Dendritic cell treated with granulocyte-macrophage colony-stimulating factor and Interleukin-4, amounts not matched to agents 40 ng/mL and 50 ng/mL, for 4 days (primary cell): ENCODE measurements at regions not wholly inside any gene's neighbourhood (a gene's known extent, or its start where the extent isn't known, plus 50 kb on each side); places are given as distances from the start of the nearest gene placed in this dataset.

Experiments
- H3K27ac Mint-ChIP-seq: one replicate; pipeline ENCODE4 v1.8.0; 2022; ENCODE audit warnings: mild to moderate bottlenecking, mixed read lengths
- H3K27me3 Mint-ChIP-seq: one replicate; pipeline ENCODE4 v1.8.0; 2022; ENCODE audit warnings: mild to moderate bottlenecking, mixed read lengths
- H3K36me3 Mint-ChIP-seq: one replicate; pipeline ENCODE4 v1.8.0; 2022; ENCODE audit warnings: low read depth, mixed read lengths
- H3K4me1 Mint-ChIP-seq: one replicate; pipeline ENCODE4 v1.8.0; 2022; ENCODE audit warnings: low read depth, mixed read lengths
- H3K4me3 Mint-ChIP-seq: one replicate; pipeline ENCODE4 v1.8.0; 2022; ENCODE audit warnings: mild to moderate bottlenecking, moderate library complexity, mixed read lengths
- H3K9me3 Mint-ChIP-seq: one replicate; pipeline ENCODE4 v1.8.0; 2022; ENCODE audit warnings: mixed read lengths
- intact Hi-C: fragments of 100-400 bp; cut with micrococcal nuclease; formaldehyde crosslinking; loops from one replicate; pipeline ENCODE4 v1.15.0; 2022

GRCh38 chr6:153947808-153948447 is 91.1 kb upstream of the OPRM1 start:
- Mint-ChIP-seq H3K4me3 (no peak overlapping the region), H3K27me3 (peaks cover 1% of the 10 kb centered on the region), H3K36me3 (no peaks in the 10 kb centered on the region), H3K27ac (no peak overlapping the region), H3K9me3 (no peaks in the 10 kb centered on the region), H3K4me1 (peaks cover 7% of the 10 kb centered on the region)
- intact Hi-C loops: no loop called here

GRCh38 chr6:153944201-153944600 is 94.8 kb upstream of the OPRM1 start:
- Mint-ChIP-seq H3K27ac (no peak overlapping the region), H3K9me3 (no peaks in the 10 kb centered on the region), H3K4me3 (no peak overlapping the region), H3K27me3 (peaks cover 1% of the 10 kb centered on the region), H3K36me3 (no peaks in the 10 kb centered on the region), H3K4me1 (peaks cover 7% of the 10 kb centered on the region)
- intact Hi-C loops: no loop called here

GRCh38 chr6:153942361-153942760 is 96.7 kb upstream of the OPRM1 start:
- peaks cover 7% of the 10 kb centered on the region for H3K4me1 Mint-ChIP-seq
- intact Hi-C loops: no loop called here
- no peaks in the 10 kb centered on the region for H3K9me3 Mint-ChIP-seq
- no peaks in the 10 kb centered on the region for H3K36me3 Mint-ChIP-seq
- H3K4me3 Mint-ChIP-seq: no peak overlapping the region
- no peak overlapping the region for H3K27ac Mint-ChIP-seq
- peaks cover 1% of the 10 kb centered on the region for H3K27me3 Mint-ChIP-seq

- no peak overlapping the region for H3K4me3 Mint-ChIP-seq
- intact Hi-C loops: no loop called here
Measured at GRCh38 chr6:153941768-153942167, 97.3 kb upstream of the OPRM1 start.

GRCh38 chr6:153938876-153939275 is 100.2 kb upstream of the OPRM1 start:
- Mint-ChIP-seq H3K9me3 (no peaks in the 10 kb centered on the region), H3K4me1 (no peaks in the 10 kb centered on the region), H3K27ac (no peak overlapping the region), H3K36me3 (no peaks in the 10 kb centered on the region), H3K4me3 (no peak overlapping the region), H3K27me3 (no peaks in the 10 kb centered on the region)
- intact Hi-C loops: no loop called here

More at GRCh38 chr6:153941768-153942167, 97.3 kb upstream of the OPRM1 start:
- peaks cover 1% of the 10 kb centered on the region for H3K27me3 Mint-ChIP-seq
- H3K27ac Mint-ChIP-seq: no peak overlapping the region
- peaks cover 7% of the 10 kb centered on the region for H3K4me1 Mint-ChIP-seq
- no peaks in the 10 kb centered on the region for H3K36me3 Mint-ChIP-seq
- H3K9me3 Mint-ChIP-seq: no peaks in the 10 kb centered on the region

GRCh38 chr6:153931431-153931830 is 107.6 kb upstream of the OPRM1 start:
- Mint-ChIP-seq H3K27ac (no peak overlapping the region), H3K9me3 (no peaks in the 10 kb centered on the region)
- intact Hi-C loops: no loop called here

GRCh38 chr6:153927867-153928266 is 111.2 kb upstream of the OPRM1 start:
- no peaks in the 10 kb centered on the region for H3K27me3 Mint-ChIP-seq
- intact Hi-C loops: no loop called here
- H3K4me3 Mint-ChIP-seq: no peak overlapping the region
- no peaks in the 10 kb centered on the region for H3K4me1 Mint-ChIP-seq
- peaks cover 17% of the 10 kb centered on the region for H3K9me3 Mint-ChIP-seq
- H3K27ac Mint-ChIP-seq: no peak overlapping the region
- no peaks in the 10 kb centered on the region for H3K36me3 Mint-ChIP-seq

More at GRCh38 chr6:153931431-153931830, 107.6 kb upstream of the OPRM1 start:
- no peaks in the 10 kb centered on the region for H3K36me3 Mint-ChIP-seq
- H3K4me1 Mint-ChIP-seq: no peaks in the 10 kb centered on the region
- H3K4me3 Mint-ChIP-seq: no peak overlapping the region
- H3K27me3 Mint-ChIP-seq: no peaks in the 10 kb centered on the region

GRCh38 chr6:153898360-153899059 is 140.5 kb upstream of the OPRM1 start:
- intact Hi-C loops: no loop called here
- Mint-ChIP-seq H3K27me3 (no peaks in the 10 kb centered on the region), H3K4me1 (no peaks in the 10 kb centered on the region), H3K9me3 (peaks cover 25% of the 10 kb centered on the region), H3K27ac (no peak overlapping the region), H3K36me3 (no peaks in the 10 kb centered on the region), H3K4me3 (no peak overlapping the region)

- H3K4me1 Mint-ChIP-seq: no peaks in the 10 kb centered on the region
- H3K27me3 Mint-ChIP-seq: no peaks in the 10 kb centered on the region
- peaks cover 34% of the 10 kb centered on the region for H3K9me3 Mint-ChIP-seq
- no peaks in the 10 kb centered on the region for H3K36me3 Mint-ChIP-seq
- intact Hi-C loops: no loop called here
- no peak overlapping the region for H3K27ac Mint-ChIP-seq
- no peak overlapping the region for H3K4me3 Mint-ChIP-seq
Measured at GRCh38 chr6:153882411-153882810, 156.6 kb upstream of the OPRM1 start.

GRCh38 chr6:153873541-153873940 is 165.5 kb upstream of the OPRM1 start:
- intact Hi-C loops: no loop called here
- no peaks in the 10 kb centered on the region for H3K36me3 Mint-ChIP-seq
- H3K4me1 Mint-ChIP-seq: no peaks in the 10 kb centered on the region
- peaks cover 55% of the 10 kb centered on the region for H3K9me3 Mint-ChIP-seq
- H3K27ac Mint-ChIP-seq: no peak overlapping the region
- no peak overlapping the region for H3K4me3 Mint-ChIP-seq
- no peaks in the 10 kb centered on the region for H3K27me3 Mint-ChIP-seq

GRCh38 chr6:153872946-153873345 is 166.1 kb upstream of the OPRM1 start:
- no peaks in the 10 kb centered on the region for H3K36me3 Mint-ChIP-seq
- no peak overlapping the region for H3K4me3 Mint-ChIP-seq
- no peak overlapping the region for H3K27ac Mint-ChIP-seq
- H3K4me1 Mint-ChIP-seq: no peaks in the 10 kb centered on the region
- H3K9me3 Mint-ChIP-seq: peaks cover 55% of the 10 kb centered on the region
- intact Hi-C loops: no loop called here
- H3K27me3 Mint-ChIP-seq: no peaks in the 10 kb centered on the region

GRCh38 chr6:153862927-153863326 is 176.1 kb upstream of the OPRM1 start:
- H3K27me3 Mint-ChIP-seq: no peaks in the 10 kb centered on the region
- no peaks in the 10 kb centered on the region for H3K4me1 Mint-ChIP-seq

GRCh38 chr6:153862139-153862538 is 176.9 kb upstream of the OPRM1 start:
- Mint-ChIP-seq H3K27ac (no peak overlapping the region), H3K36me3 (no peaks in the 10 kb centered on the region), H3K4me3 (no peak overlapping the region), H3K27me3 (no peaks in the 10 kb centered on the region), H3K4me1 (no peaks in the 10 kb centered on the region), H3K9me3 (peaks cover 36% of the 10 kb centered on the region)
- intact Hi-C loops: no loop called here

More at GRCh38 chr6:153862927-153863326, 176.1 kb upstream of the OPRM1 start:
- H3K9me3 Mint-ChIP-seq: peaks cover 42% of the 10 kb centered on the region
- intact Hi-C loops: no loop called here
- H3K36me3 Mint-ChIP-seq: no peaks in the 10 kb centered on the region
- H3K4me3 Mint-ChIP-seq: no peak overlapping the region
- H3K27ac Mint-ChIP-seq: no peak overlapping the region

- no peaks in the 10 kb centered on the region for H3K4me1 Mint-ChIP-seq
- no peaks in the 10 kb centered on the region for H3K36me3 Mint-ChIP-seq
- no peaks in the 10 kb centered on the region for H3K27me3 Mint-ChIP-seq
- intact Hi-C loops: no loop called here
- no peak overlapping the region for H3K27ac Mint-ChIP-seq
- peaks cover 55% of the 10 kb centered on the region for H3K9me3 Mint-ChIP-seq
- no peak overlapping the region for H3K4me3 Mint-ChIP-seq
Measured at GRCh38 chr6:153858529-153858928, 180.5 kb upstream of the OPRM1 start.
